ENCODE measurements at regions not wholly inside any gene's neighbourhood (a gene's known extent, or its start where the extent isn't known, plus 50 kb on each side); places are given as distances from the start of the nearest gene placed in this dataset.

GRCh38 chr16:66315210-66315825 is 51.2 kb upstream of the CDH5 start:
- peak in 4 of 5 donors; percentile 14 to 44 (median 27) for DNase-seq

GRCh38 chr16:66311306-66311705 is 55.2 kb upstream of the CDH5 start:
- no peak for DNase-seq

GRCh38 chr16:66309215-66309807 is 57.2 kb upstream of the CDH5 start:
- no peak for DNase-seq

GRCh38 chr16:66308096-66308495 is 58.4 kb upstream of the CDH5 start:
- DNase-seq: no peak

- no peak for DNase-seq
Observed at GRCh38 chr16:66306366-66307150, 59.9 kb upstream of the CDH5 start.

- no peak for DNase-seq
Observed at GRCh38 chr16:66304961-66305360, 61.5 kb upstream of the CDH5 start.

GRCh38 chr16:66304151-66304550 is 62.3 kb upstream of the CDH5 start:
- no peak for DNase-seq

- no peak for DNase-seq
Observed at GRCh38 chr16:66300501-66300900, 66.0 kb upstream of the CDH5 start.

- DNase-seq: no peak
Observed at GRCh38 chr16:66300037-66300436, 66.5 kb upstream of the CDH5 start.

- no peak for DNase-seq
Observed at GRCh38 chr16:66299349-66299748, 67.1 kb upstream of the CDH5 start.

- no peak for DNase-seq
Observed at GRCh38 chr16:66298571-66299120, 67.8 kb upstream of the CDH5 start.

- no peak for DNase-seq
Observed at GRCh38 chr16:66298006-66298405, 68.5 kb upstream of the CDH5 start.

- no peak for DNase-seq
Observed at GRCh38 chr16:66296591-66296990, 69.9 kb upstream of the CDH5 start.

GRCh38 chr16:66295761-66296546 is 70.5 kb upstream of the CDH5 start:
- no peak for DNase-seq

- DNase-seq: no peak
Observed at GRCh38 chr16:66295213-66295612, 71.3 kb upstream of the CDH5 start.

- DNase-seq: no peak
Observed at GRCh38 chr16:66294507-66294906, 72.0 kb upstream of the CDH5 start.

GRCh38 chr16:66293932-66294331 is 72.6 kb upstream of the CDH5 start:
- DNase-seq: no peak

- DNase-seq: no peak
Observed at GRCh38 chr16:66293207-66293735, 73.2 kb upstream of the CDH5 start.

GRCh38 chr16:66292241-66292935 is 74.1 kb upstream of the CDH5 start:
- no peak for DNase-seq

GRCh38 chr16:66291833-66292232 is 74.7 kb upstream of the CDH5 start:
- DNase-seq: no peak

- DNase-seq: no peak
Observed at GRCh38 chr16:66290431-66290830, 76.1 kb upstream of the CDH5 start.

- DNase-seq: no peak
Observed at GRCh38 chr16:66289986-66290385, 76.5 kb upstream of the CDH5 start.
